ENCODE measurements at regions not wholly inside any gene's neighbourhood (a gene's known extent, or its start where the extent isn't known, plus 50 kb on each side); places are given as distances from the start of the nearest gene placed in this dataset.

- Histone ChIP-seq H3K9me3 (ENCODE audit: control insufficient read depth in 2 of 2, insufficient read depth in 1 of 2, low read depth in 1 of 2, low read length in 1 of 2) (peaks cover 0 to 9% of the 10 kb centered on the region in 2 donors), H3K27me3 (ENCODE audit: control insufficient read depth in 3 of 3, insufficient read depth in 3 of 3, low read length in 3 of 3) (no peaks in the 10 kb centered on the region), H3K4me3 (ENCODE audit: low read depth in 1 of 3, low read length in 3 of 3) (no peak overlapping the region), H3K27ac (ENCODE audit: low read depth in 1 of 3, low read length in 2 of 3) (no peak overlapping the region), H3K4me1 (ENCODE audit: control insufficient read depth in 3 of 3, insufficient read depth in 2 of 3, low read depth in 1 of 3, low read length in 2 of 3) (no peaks in the 10 kb centered on the region), H3K36me3 (ENCODE audit: control insufficient read depth in 3 of 3, insufficient read depth in 2 of 3, low read depth in 1 of 3, low read length in 3 of 3) (no peaks in the 10 kb centered on the region)
- WGBS, 3 donors: 63 to 74% (median 72%) methylated on average over 5 of the region's 5 CpGs
- FAIRE-seq: no peak
- DNase-seq: no peak
Observed at GRCh38 chr18:43606795-43607194, 329.5 kb upstream of the SYT4 start.

DNA sequence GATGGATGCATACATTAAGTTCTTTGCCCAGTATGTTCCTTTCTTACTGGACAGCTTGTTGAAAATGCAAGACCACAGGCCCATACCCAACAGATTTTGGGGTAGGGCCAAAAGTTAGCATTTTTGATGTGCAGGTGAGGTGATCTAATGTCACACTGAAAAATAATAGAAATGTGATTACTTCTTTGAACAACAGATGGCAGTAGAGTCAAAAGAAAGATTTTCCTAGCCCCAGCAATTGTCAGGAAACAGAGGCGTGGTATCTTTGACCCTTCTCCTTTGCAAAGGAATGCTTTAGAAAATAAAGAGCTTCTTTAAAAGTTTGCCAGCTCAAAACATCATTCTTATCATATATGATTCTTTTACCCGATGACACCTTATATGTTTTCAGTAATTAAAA, 343.6 kb upstream of the SYT4 start:
- H3K27me3 ChIP-seq (ENCODE audit: control insufficient read depth in 3 of 3, insufficient read depth in 3 of 3, low read length in 3 of 3): no peaks in the 10 kb centered on the region
- H3K4me3 ChIP-seq (ENCODE audit: low read depth in 1 of 3, low read length in 3 of 3): no peak overlapping the region
- FAIRE-seq (no peak), DNase-seq (peak; percentile 36 to 47)
- H3K9me3 ChIP-seq (ENCODE audit: control insufficient read depth in 2 of 2, insufficient read depth in 1 of 2, low read depth in 1 of 2, low read length in 1 of 2): no peaks in the 10 kb centered on the region
- H3K4me1 ChIP-seq (ENCODE audit: control insufficient read depth in 3 of 3, insufficient read depth in 2 of 3, low read depth in 1 of 3, low read length in 2 of 3): no peaks in the 10 kb centered on the region
- WGBS, 3 donors: 3 to 8% (median 5%) methylated on average over 2 of the region's 2 CpGs
- no peaks in the 10 kb centered on the region for H3K36me3 ChIP-seq (ENCODE audit: control insufficient read depth in 3 of 3, insufficient read depth in 2 of 3, low read depth in 1 of 3, low read length in 3 of 3)
- no peak overlapping the region for H3K27ac ChIP-seq (ENCODE audit: low read depth in 1 of 3, low read length in 2 of 3)

- H3K4me3 ChIP-seq (ENCODE audit: low read depth in 1 of 3, low read length in 3 of 3): no peak overlapping the region
- H3K27me3 ChIP-seq (ENCODE audit: control insufficient read depth in 3 of 3, insufficient read depth in 3 of 3, low read length in 3 of 3): no peaks in the 10 kb centered on the region
- DNase-seq: no peak
- WGBS, 3 donors: 81 to 88% (median 86%) methylated on average over 3 of the region's 3 CpGs
- H3K4me1 ChIP-seq (ENCODE audit: control insufficient read depth in 3 of 3, insufficient read depth in 2 of 3, low read depth in 1 of 3, low read length in 2 of 3): no peaks in the 10 kb centered on the region
- no peak for FAIRE-seq
- H3K27ac ChIP-seq (ENCODE audit: low read depth in 1 of 3, low read length in 2 of 3): no peak overlapping the region
- H3K36me3 ChIP-seq (ENCODE audit: control insufficient read depth in 3 of 3, insufficient read depth in 2 of 3, low read depth in 1 of 3, low read length in 3 of 3): no peaks in the 10 kb centered on the region
- no peaks in the 10 kb centered on the region for H3K9me3 ChIP-seq (ENCODE audit: control insufficient read depth in 2 of 2, insufficient read depth in 1 of 2, low read depth in 1 of 2, low read length in 1 of 2)
Observed at GRCh38 chr18:43622024-43622423, 344.7 kb upstream of the SYT4 start.

GRCh38 chr18:43625582-43625981, 348.3 kb upstream of the SYT4 start:
- WGBS, 3 donors: 18 to 59% (median 19%) methylated on average over 1 of the region's 1 CpG
- no peak overlapping the region for H3K27ac ChIP-seq (ENCODE audit: low read depth in 1 of 3, low read length in 2 of 3)
- H3K36me3 ChIP-seq (ENCODE audit: control insufficient read depth in 3 of 3, insufficient read depth in 2 of 3, low read depth in 1 of 3, low read length in 3 of 3): no peaks in the 10 kb centered on the region
- no peak overlapping the region for H3K4me3 ChIP-seq (ENCODE audit: low read depth in 1 of 3, low read length in 3 of 3)
- H3K27me3 ChIP-seq (ENCODE audit: control insufficient read depth in 3 of 3, insufficient read depth in 3 of 3, low read length in 3 of 3): no peaks in the 10 kb centered on the region
- DNase-seq (no peak), FAIRE-seq (no peak)
- H3K9me3 ChIP-seq (ENCODE audit: control insufficient read depth in 2 of 2, insufficient read depth in 1 of 2, low read depth in 1 of 2, low read length in 1 of 2): no peaks in the 10 kb centered on the region
- no peaks in the 10 kb centered on the region for H3K4me1 ChIP-seq (ENCODE audit: control insufficient read depth in 3 of 3, insufficient read depth in 2 of 3, low read depth in 1 of 3, low read length in 2 of 3)

DNA sequence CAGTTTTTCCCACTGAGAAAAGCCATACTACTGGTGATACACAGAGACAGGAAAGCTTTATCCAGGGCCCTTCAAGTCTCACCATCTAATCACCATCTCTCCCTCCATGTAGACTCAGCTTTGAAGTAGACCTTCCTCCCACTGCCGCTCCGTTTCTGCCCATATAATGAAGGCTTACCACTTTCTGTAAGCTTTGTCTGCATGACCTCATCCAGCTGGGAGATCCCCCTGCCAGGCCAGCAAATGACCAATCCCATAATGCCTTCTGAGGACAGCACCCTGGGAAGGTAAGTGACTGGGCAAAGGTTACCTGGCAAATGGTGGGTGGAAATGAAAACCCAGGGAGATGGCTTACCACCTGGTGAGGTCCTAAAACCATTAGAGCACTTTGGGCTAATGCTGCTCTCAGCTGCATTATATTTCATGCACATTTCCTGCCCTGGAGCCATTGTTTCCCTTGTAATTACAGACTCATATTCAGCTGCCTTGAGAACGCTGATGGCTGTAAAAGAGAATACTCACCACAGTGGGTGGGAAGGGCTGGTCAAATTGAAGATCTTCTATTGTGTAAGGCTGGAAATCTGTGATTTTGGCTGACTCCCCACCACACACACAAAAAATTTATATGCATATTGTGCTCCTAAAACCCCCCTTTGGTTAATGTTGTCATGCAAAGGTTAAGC, 350.7 kb upstream of the SYT4 start:
- Histone ChIP-seq H3K4me3 (ENCODE audit: low read depth in 1 of 3, low read length in 3 of 3) (no peak overlapping the region), H3K9me3 (ENCODE audit: control insufficient read depth in 2 of 2, insufficient read depth in 1 of 2, low read depth in 1 of 2, low read length in 1 of 2) (no peaks in the 10 kb centered on the region), H3K27ac (ENCODE audit: low read depth in 1 of 3, low read length in 2 of 3) (no peak overlapping the region), H3K36me3 (ENCODE audit: control insufficient read depth in 3 of 3, insufficient read depth in 2 of 3, low read depth in 1 of 3, low read length in 3 of 3) (no peaks in the 10 kb centered on the region), H3K27me3 (ENCODE audit: control insufficient read depth in 3 of 3, insufficient read depth in 3 of 3, low read length in 3 of 3) (no peaks in the 10 kb centered on the region), H3K4me1 (ENCODE audit: control insufficient read depth in 3 of 3, insufficient read depth in 2 of 3, low read depth in 1 of 3, low read length in 2 of 3) (no peaks in the 10 kb centered on the region)
- DNase-seq (no peak), FAIRE-seq (no peak)
- WGBS, 3 donors: 64 to 87% (median 74%) methylated on average over 3 of the region's 3 CpGs

DNA sequence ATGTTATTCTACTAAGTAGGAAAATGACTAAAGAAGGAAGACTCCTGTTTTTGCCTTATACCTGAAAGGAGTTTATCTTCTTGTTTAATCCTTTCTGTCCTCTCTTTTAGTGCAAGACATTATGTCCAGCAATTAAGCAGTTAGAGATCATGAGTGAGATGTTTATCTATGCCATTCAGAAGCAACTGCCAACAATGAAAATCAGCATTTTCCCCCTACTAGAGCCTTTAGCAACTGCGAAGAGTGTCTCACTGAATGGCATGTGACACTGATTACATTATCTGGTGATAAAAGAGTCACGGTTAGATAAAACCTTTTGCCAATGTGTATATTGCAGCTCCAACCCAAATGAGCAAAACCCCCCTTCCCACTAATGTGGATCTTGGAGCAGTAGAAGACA, 357.7 kb upstream of the SYT4 start:
- WGBS, 3 donors: 16 to 49% (median 33%) methylated on average over 2 of the region's 2 CpGs
- Histone ChIP-seq H3K4me1 (ENCODE audit: control insufficient read depth in 3 of 3, insufficient read depth in 2 of 3, low read depth in 1 of 3, low read length in 2 of 3) (no peaks in the 10 kb centered on the region), H3K9me3 (ENCODE audit: control insufficient read depth in 2 of 2, insufficient read depth in 1 of 2, low read depth in 1 of 2, low read length in 1 of 2) (no peaks in the 10 kb centered on the region), H3K27me3 (ENCODE audit: control insufficient read depth in 3 of 3, insufficient read depth in 3 of 3, low read length in 3 of 3) (no peaks in the 10 kb centered on the region), H3K27ac (ENCODE audit: low read depth in 1 of 3, low read length in 2 of 3) (no peak overlapping the region), H3K4me3 (ENCODE audit: low read depth in 1 of 3, low read length in 3 of 3) (no peak overlapping the region), H3K36me3 (ENCODE audit: control insufficient read depth in 3 of 3, insufficient read depth in 2 of 3, low read depth in 1 of 3, low read length in 3 of 3) (no peaks in the 10 kb centered on the region)
- DNase-seq (peak in 1 of 2 donors; percentile 5), FAIRE-seq (no peak)

DNA sequence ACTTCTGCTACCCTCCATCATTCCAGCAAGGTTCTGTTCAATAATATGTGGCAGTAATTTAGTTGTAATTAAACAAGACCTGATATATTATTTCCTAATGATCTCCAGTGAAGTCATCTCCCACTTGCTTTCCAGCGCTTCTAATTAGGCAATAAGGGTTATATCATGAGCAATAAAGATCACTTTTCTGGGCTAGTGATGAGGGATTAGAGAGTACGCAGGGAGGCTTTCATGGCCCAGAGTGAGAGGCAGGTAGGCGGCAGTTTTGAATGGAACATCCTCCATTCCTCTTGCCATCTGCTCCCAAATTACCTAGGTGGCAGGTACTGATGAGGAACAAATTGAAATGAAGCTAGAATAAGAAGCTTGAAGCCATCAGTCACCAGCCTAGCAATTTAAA, 358.1 kb upstream of the SYT4 start:
- WGBS, 3 donors: 61 to 88% (median 73%) methylated on average over 3 of the region's 3 CpGs
- Histone ChIP-seq H3K4me1 (ENCODE audit: control insufficient read depth in 3 of 3, insufficient read depth in 2 of 3, low read depth in 1 of 3, low read length in 2 of 3) (no peaks in the 10 kb centered on the region), H3K4me3 (ENCODE audit: low read depth in 1 of 3, low read length in 3 of 3) (no peak overlapping the region), H3K36me3 (ENCODE audit: control insufficient read depth in 3 of 3, insufficient read depth in 2 of 3, low read depth in 1 of 3, low read length in 3 of 3) (no peaks in the 10 kb centered on the region), H3K27ac (ENCODE audit: low read depth in 1 of 3, low read length in 2 of 3) (no peak overlapping the region), H3K9me3 (ENCODE audit: control insufficient read depth in 2 of 2, insufficient read depth in 1 of 2, low read depth in 1 of 2, low read length in 1 of 2) (no peaks in the 10 kb centered on the region), H3K27me3 (ENCODE audit: control insufficient read depth in 3 of 3, insufficient read depth in 3 of 3, low read length in 3 of 3) (no peaks in the 10 kb centered on the region)
- DNase-seq: no peak
- FAIRE-seq: no peak

GRCh38 chr18:43642727-43643330, 365.5 kb upstream of the SYT4 start:
- Histone ChIP-seq H3K27ac (ENCODE audit: low read depth in 1 of 3, low read length in 2 of 3) (no peak overlapping the region), H3K27me3 (ENCODE audit: control insufficient read depth in 3 of 3, insufficient read depth in 3 of 3, low read length in 3 of 3) (no peaks in the 10 kb centered on the region), H3K9me3 (ENCODE audit: control insufficient read depth in 2 of 2, insufficient read depth in 1 of 2, low read depth in 1 of 2, low read length in 1 of 2) (no peaks in the 10 kb centered on the region), H3K4me1 (ENCODE audit: control insufficient read depth in 3 of 3, insufficient read depth in 2 of 3, low read depth in 1 of 3, low read length in 2 of 3) (no peaks in the 10 kb centered on the region), H3K4me3 (ENCODE audit: low read depth in 1 of 3, low read length in 3 of 3) (no peak overlapping the region), H3K36me3 (ENCODE audit: control insufficient read depth in 3 of 3, insufficient read depth in 2 of 3, low read depth in 1 of 3, low read length in 3 of 3) (no peaks in the 10 kb centered on the region)
- DNase-seq: no peak
- no peak for FAIRE-seq
- WGBS, 3 donors: 58 to 75% (median 67%) methylated on average over 4 of the region's 4 CpGs

GRCh38 chr18:43648002-43648401, 370.7 kb upstream of the SYT4 start:
- Histone ChIP-seq H3K4me1 (ENCODE audit: control insufficient read depth in 3 of 3, insufficient read depth in 2 of 3, low read depth in 1 of 3, low read length in 2 of 3) (no peaks in the 10 kb centered on the region), H3K27me3 (ENCODE audit: control insufficient read depth in 3 of 3, insufficient read depth in 3 of 3, low read length in 3 of 3) (no peaks in the 10 kb centered on the region), H3K27ac (ENCODE audit: low read depth in 1 of 3, low read length in 2 of 3) (no peak overlapping the region), H3K36me3 (ENCODE audit: control insufficient read depth in 3 of 3, insufficient read depth in 2 of 3, low read depth in 1 of 3, low read length in 3 of 3) (no peaks in the 10 kb centered on the region), H3K9me3 (ENCODE audit: control insufficient read depth in 2 of 2, insufficient read depth in 1 of 2, low read depth in 1 of 2, low read length in 1 of 2) (peaks cover 0 to 3% of the 10 kb centered on the region in 2 donors), H3K4me3 (ENCODE audit: low read depth in 1 of 3, low read length in 3 of 3) (no peak overlapping the region)
- FAIRE-seq (no peak), DNase-seq (no peak)
- 92 to 94% (median 93%) methylated on average over 2 of the region's 2 CpGs for WGBS, 3 donors
